ENCODE measurements at regions not wholly inside any gene's neighbourhood (a gene's known extent, or its start where the extent isn't known, plus 50 kb on each side); places are given as distances from the start of the nearest gene placed in this dataset.

DNA sequence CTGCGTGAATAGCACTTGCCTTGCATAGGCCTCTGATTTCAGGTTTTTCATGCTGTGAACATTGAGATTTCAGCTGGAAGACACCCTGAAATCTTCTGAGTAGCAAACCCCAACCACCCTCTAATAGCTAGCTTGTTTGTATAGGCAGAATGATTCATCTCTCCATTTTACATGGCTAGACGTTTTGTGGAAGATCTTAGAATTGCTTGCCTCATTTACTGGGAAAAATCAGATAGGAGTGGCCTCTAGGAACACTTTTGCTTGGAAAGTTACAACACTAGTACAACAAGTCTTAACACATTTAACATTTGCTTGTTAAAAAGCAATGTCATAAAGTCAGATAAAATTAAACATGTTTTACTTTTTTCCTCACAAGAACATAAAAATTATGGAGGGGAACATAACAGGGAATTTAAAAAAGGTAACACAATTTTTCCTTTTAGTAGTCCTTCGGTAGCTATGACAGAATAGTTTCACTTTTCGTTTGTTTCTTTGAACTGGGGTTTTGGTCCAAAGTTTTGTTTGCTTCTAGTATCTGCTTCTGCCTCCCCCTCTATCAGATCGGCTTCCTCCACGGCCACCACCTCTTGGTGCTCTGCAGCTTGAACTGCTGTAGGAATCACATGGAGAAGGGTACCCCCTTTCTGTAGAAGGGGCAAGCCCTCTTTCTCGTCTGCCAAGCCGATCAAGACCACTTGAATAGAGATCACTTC lies 102.2 kb upstream of the PTCHD4 start (continued):
- TF ChIP-seq ZNF30 (CRISPR knock-in tag; IDR thresholded peaks at IDR 0.05) (no peak), POLR2AphosphoS2 (IDR thresholded peaks at IDR 0.05; ENCODE audit: low read depth, low read length) (no peak), KAT8 (CRISPR knock-in tag; IDR thresholded peaks at IDR 0.05) (peak; percentile 60; the same call in 1 of the 2 replicates), ELF3 (CRISPR knock-in tag; IDR thresholded peaks at IDR 0.05) (0 out of 2 replicates have a peak, but pooled peaks have one; percentile 44), PHF8 (CRISPR knock-in tag; IDR thresholded peaks at IDR 0.05) (0 out of 2 replicates have a peak, but pooled peaks have one; percentile 7), ZFP1 (CRISPR knock-in tag; IDR thresholded peaks at IDR 0.05) (no peak), ZNF75D (CRISPR knock-in tag; IDR thresholded peaks at IDR 0.05; ENCODE audit: borderline replicate concordance) (no peak), EP300 (IDR thresholded peaks at IDR 0.05; ENCODE audit: low read depth in 2 of 2, low read length in 2 of 2) (no peak), EP300 (CRISPR knock-in tag; IDR thresholded peaks at IDR 0.05; ENCODE audit: borderline replicate concordance) (no peak), SIX1 (CRISPR knock-in tag; IDR thresholded peaks at IDR 0.05; ENCODE audit: borderline replicate concordance) (no peak), ATRX (CRISPR knock-in tag; IDR thresholded peaks at IDR 0.05; ENCODE audit: borderline replicate concordance) (no peak), ZNF781 (CRISPR knock-in tag; IDR thresholded peaks at IDR 0.05; ENCODE audit: borderline replicate concordance, not compliant biosample characterization) (no peak), EZH2 (conservative IDR thresholded peaks at IDR 0.05; ENCODE audit: low read depth, low read length) (no peak), ARNT2 (CRISPR knock-in tag; IDR thresholded peaks at IDR 0.05; ENCODE audit: low read depth) (no peak), BRCA1 (CRISPR knock-in tag; IDR thresholded peaks at IDR 0.05) (no peak), CHD2 (IDR thresholded peaks at IDR 0.05; ENCODE audit: low read depth, low read length) (no peak), ZC3H13 (CRISPR knock-in tag; IDR thresholded peaks at IDR 0.05) (0 out of 2 replicates have a peak, but pooled peaks have one; percentile 28), HBP1 (CRISPR knock-in tag; IDR thresholded peaks at IDR 0.05; ENCODE audit: low read depth) (no peak), SOX13 (IDR thresholded peaks at IDR 0.05) (no peak), SOX13 (CRISPR knock-in tag; conservative IDR thresholded peaks at IDR 0.05 in 1 of 2, IDR thresholded peaks at IDR 0.05 in 1 of 2) (peak in 1 of 2 experiments; percentile 26; a peak in 1 of 4 replicates), CREM (IDR thresholded peaks at IDR 0.05) (no peak), CREM (CRISPR knock-in tag; IDR thresholded peaks at IDR 0.05) (no peak), ZNF607 (CRISPR knock-in tag; IDR thresholded peaks at IDR 0.05; ENCODE audit: borderline replicate concordance) (no peak), PATZ1 (CRISPR knock-in tag; IDR thresholded peaks at IDR 0.05) (peak; percentile 51; the same call in 1 of the 2 replicates), ZNF773 (CRISPR knock-in tag; IDR thresholded peaks at IDR 0.05; ENCODE audit: borderline replicate concordance) (no peak), EHMT2 (IDR thresholded peaks at IDR 0.05; ENCODE audit: borderline replicate concordance, low read depth, low read length) (peak; percentile 66)
- TF ChIP-seq, protein P1, sequence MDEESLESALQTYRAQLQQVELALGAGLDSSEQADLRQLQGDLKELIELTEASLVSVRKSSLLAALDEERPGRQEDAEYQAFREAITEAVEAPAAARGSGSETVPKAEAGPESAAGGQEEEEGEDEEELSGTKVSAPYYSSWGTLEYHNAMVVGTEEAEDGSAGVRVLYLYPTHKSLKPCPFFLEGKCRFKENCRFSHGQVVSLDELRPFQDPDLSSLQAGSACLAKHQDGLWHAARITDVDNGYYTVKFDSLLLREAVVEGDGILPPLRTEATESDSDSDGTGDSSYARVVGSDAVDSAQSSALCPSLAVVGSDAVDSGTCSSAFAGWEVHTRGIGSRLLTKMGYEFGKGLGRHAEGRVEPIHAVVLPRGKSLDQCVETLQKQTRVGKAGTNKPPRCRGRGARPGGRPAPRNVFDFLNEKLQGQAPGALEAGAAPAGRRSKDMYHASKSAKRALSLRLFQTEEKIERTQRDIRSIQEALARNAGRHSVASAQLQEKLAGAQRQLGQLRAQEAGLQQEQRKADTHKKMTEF (CRISPR knock-in tag; IDR thresholded peaks at IDR 0.05) = no peak
